ENCODE measurements at regions not wholly inside any gene's neighbourhood (a gene's known extent, or its start where the extent isn't known, plus 50 kb on each side); places are given as distances from the start of the nearest gene placed in this dataset.

DNA sequence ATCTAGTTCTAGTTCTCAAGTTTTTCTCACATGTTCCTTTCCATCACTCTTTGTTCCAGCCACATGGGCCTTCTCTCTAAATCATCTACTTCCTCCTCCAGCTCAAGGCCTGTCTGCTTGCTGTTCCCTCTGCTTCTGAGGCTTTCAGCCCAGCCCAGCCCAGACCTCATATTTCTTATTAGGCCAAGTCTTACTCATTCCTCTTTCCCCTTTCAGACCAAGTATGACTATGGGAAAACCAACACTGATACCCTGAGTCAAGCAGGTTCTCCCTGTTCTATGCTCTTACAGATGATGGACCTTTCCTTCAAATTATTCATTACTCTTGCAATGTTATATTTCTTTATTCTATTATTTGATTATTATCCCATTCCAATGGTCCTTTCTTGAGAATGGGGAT lies 80.3 kb upstream of the SEM1 start:
- TF ChIP-seq, protein P1, sequence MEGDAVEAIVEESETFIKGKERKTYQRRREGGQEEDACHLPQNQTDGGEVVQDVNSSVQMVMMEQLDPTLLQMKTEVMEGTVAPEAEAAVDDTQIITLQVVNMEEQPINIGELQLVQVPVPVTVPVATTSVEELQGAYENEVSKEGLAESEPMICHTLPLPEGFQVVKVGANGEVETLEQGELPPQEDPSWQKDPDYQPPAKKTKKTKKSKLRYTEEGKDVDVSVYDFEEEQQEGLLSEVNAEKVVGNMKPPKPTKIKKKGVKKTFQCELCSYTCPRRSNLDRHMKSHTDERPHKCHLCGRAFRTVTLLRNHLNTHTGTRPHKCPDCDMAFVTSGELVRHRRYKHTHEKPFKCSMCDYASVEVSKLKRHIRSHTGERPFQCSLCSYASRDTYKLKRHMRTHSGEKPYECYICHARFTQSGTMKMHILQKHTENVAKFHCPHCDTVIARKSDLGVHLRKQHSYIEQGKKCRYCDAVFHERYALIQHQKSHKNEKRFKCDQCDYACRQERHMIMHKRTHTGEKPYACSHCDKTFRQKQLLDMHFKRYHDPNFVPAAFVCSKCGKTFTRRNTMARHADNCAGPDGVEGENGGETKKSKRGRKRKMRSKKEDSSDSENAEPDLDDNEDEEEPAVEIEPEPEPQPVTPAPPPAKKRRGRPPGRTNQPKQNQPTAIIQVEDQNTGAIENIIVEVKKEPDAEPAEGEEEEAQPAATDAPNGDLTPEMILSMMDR (conservative IDR thresholded peaks at IDR 0.05; ENCODE audit: low read length) = no peak
- TF ChIP-seq EZH2phosphoT487 (IDR thresholded peaks at IDR 0.05; ENCODE audit: borderline replicate concordance, low read depth, low read length) = no peak
